ENCODE measurements at regions not wholly inside any gene's neighbourhood (a gene's known extent, or its start where the extent isn't known, plus 50 kb on each side); places are given as distances from the start of the nearest gene placed in this dataset.
"Not testable (repeated sequence)": the region's sequence is repeated elsewhere in the genome, so short reads cannot be mapped to it uniquely, and the experiment has no call there.

- not testable (repeated sequence) for TF ChIP-seq CTCF (IDR thresholded peaks at IDR 0.05; ENCODE audit: insufficient read depth, low read length); GABPA (IDR thresholded peaks at IDR 0.05; ENCODE audit: low read depth); REST (IDR thresholded peaks at IDR 0.05; ENCODE audit: insufficient replicate concordance, low read depth); POLR2AphosphoS5 (IDR thresholded peaks at IDR 0.05; ENCODE audit: low read depth); SPI1 (IDR thresholded peaks at IDR 0.05; ENCODE audit: borderline replicate concordance, low read depth)
Observed at GRCh38 chr19:28433166-28433565, 779.8 kb downstream of the UQCRFS1 start.
